CD4-positive, alpha-beta T cell (primary cell): ENCODE measurements at regions not wholly inside any gene's neighbourhood (a gene's known extent, or its start where the extent isn't known, plus 50 kb on each side); places are given as distances from the start of the nearest gene placed in this dataset.

Experiments used
- ATAC-seq: fragments of 200-7000 bp; cut with Tn5 transposase; one replicate; pipeline ENCODE4 v1.10.0; 2022; ENCODE audit warnings: mild to moderate bottlenecking; ENCODE audit not compliant: poor library complexity
- CTCF ChIA-PET: fragments of 350-600 bp; sonication (Branson Sonifier 250); formaldehyde crosslinking; loops from one replicate; lab custom pipeline; 2021; ENCODE audit warnings: antibody characterized with exemption, inconsistent platforms; lab: Charles Lee
- POLR2A ChIA-PET: fragments of 350-600 bp; sonication (Branson Sonifier 250); formaldehyde crosslinking; loops from one replicate; lab custom pipeline; 2021; ENCODE audit warnings: antibody characterized with exemption, inconsistent platforms; lab: Charles Lee
- DNase-seq, 14 experiments: peaks; one replicate each; pipeline ENCODE4 v3.0.0-alpha.2; 2013 to 2020; ENCODE audit warnings: mixed read lengths in 2 of 14
- H3K27ac ChIP-seq, 2 donors: one replicate each; pipeline versions ENCODE4 v1.5.1 to v1.7.0; 2013; ENCODE audit warnings: low read length in 2 of 2, low read depth in 1 of 2, mild to moderate bottlenecking in 1 of 2
- H3K27me3 ChIP-seq, 2 experiments: 1 replicate in 1 of 2; 2 replicates in 1 of 2; pipeline versions ENCODE4 v1.6.1 to v1.7.0; 2013; ENCODE audit warnings: low read length in 2 of 2, control low read depth in 1 of 2, mild to moderate bottlenecking in 1 of 2, moderate library complexity in 1 of 2; ENCODE audit not compliant: insufficient read depth in 2 of 2, control insufficient read depth in 1 of 2
- H3K36me3 ChIP-seq: one replicate; pipeline ENCODE4 v1.6.1; 2013; ENCODE audit warnings: low read length, control low read depth; ENCODE audit not compliant: insufficient read depth
- H3K4me1 ChIP-seq: one replicate; pipeline ENCODE4 v1.6.1; 2013; ENCODE audit warnings: low read length, control low read depth; ENCODE audit not compliant: insufficient read depth
- H3K4me3 ChIP-seq: one replicate; pipeline ENCODE4 v1.5.1; 2013; ENCODE audit warnings: mild to moderate bottlenecking, low read length, moderate library complexity
- H3K9me3 ChIP-seq, 2 experiments: 1 replicate in 1 of 2; 2 replicates in 1 of 2; pipeline versions ENCODE4 v1.6.1 to v1.7.0; 2013; ENCODE audit warnings: low read length in 2 of 2, mild to moderate bottlenecking in 2 of 2, control low read depth in 1 of 2, moderate library complexity in 1 of 2; ENCODE audit not compliant: control insufficient read depth in 1 of 2, insufficient read depth in 1 of 2
- H3K27ac Mint-ChIP-seq: one replicate; pipeline ENCODE4 v1.8.0; 2020; ENCODE audit warnings: mixed read lengths
- H3K27me3 Mint-ChIP-seq: one replicate; pipeline ENCODE4 v1.8.0; 2021; ENCODE audit warnings: mixed read lengths
- H3K36me3 Mint-ChIP-seq: one replicate; pipeline ENCODE4 v1.8.0; 2021; ENCODE audit warnings: low read depth, mixed read lengths
- H3K4me1 Mint-ChIP-seq: one replicate; pipeline ENCODE4 v1.8.0; 2021; ENCODE audit warnings: low read depth, mixed read lengths
- H3K4me3 Mint-ChIP-seq: one replicate; pipeline ENCODE4 v1.8.0; 2020; ENCODE audit warnings: mild to moderate bottlenecking, mixed read lengths
- H3K9me3 Mint-ChIP-seq: one replicate; pipeline ENCODE4 v1.8.0; 2020; ENCODE audit warnings: mixed read lengths
- CTCF ChIP-seq: fragments of 200-600 bp; IDR thresholded peaks from one replicate; pipeline ENCODE4 v1.8.0; 2022; ENCODE audit warnings: antibody characterized with exemption, mild to moderate bottlenecking
- intact Hi-C, 2 experiments: fragments of 100-400 bp; cut with DNase I in 1 of 2; cut with micrococcal nuclease in 1 of 2; formaldehyde crosslinking; loops; one replicate each; pipeline versions ENCODE4 v1.15.1 to v1.9.0; 2023 to 2025; cut with DNase I, micrococcal nuclease

- Mint-ChIP-seq H3K36me3 (no peaks in the 10 kb centered on the region), H3K4me1 (no peaks in the 10 kb centered on the region), H3K27ac (no peak overlapping the region), H3K27me3 (peaks cover 52% of the 10 kb centered on the region), H3K4me3 (no peak overlapping the region), H3K9me3 (no peaks in the 10 kb centered on the region)
- no peaks in the 10 kb centered on the region for H3K9me3 ChIP-seq
- ChIA-PET POLR2A (no interaction called here), CTCF (no interaction called here)
- no peak for TF ChIP-seq CTCF
- DNase-seq (no peak), ATAC-seq (no peak)
- H3K36me3 ChIP-seq: no peaks in the 10 kb centered on the region
- no peaks in the 10 kb centered on the region for H3K4me1 ChIP-seq
- no peak overlapping the region for H3K4me3 ChIP-seq
- H3K27ac ChIP-seq: no peak overlapping the region
- H3K27me3 ChIP-seq: peaks cover 0 to 20% of the 10 kb centered on the region in 2 experiments
- intact Hi-C loops: no loop called here
Measured at GRCh38 chr11:127993281-127993680, 594.1 kb downstream of the ETS1 start.

GRCh38 chr11:127986073-127986472 lies 601.3 kb downstream of the ETS1 start:
- H3K4me1 ChIP-seq: no peaks in the 10 kb centered on the region
- intact Hi-C loops: no loop called here
- Mint-ChIP-seq H3K4me3 (no peak overlapping the region), H3K27me3 (peaks cover 28% of the 10 kb centered on the region), H3K9me3 (peaks cover 7% of the 10 kb centered on the region), H3K4me1 (no peaks in the 10 kb centered on the region), H3K36me3 (no peaks in the 10 kb centered on the region), H3K27ac (no peak overlapping the region)
- DNase-seq (no peak), ATAC-seq (no peak)
- no peak overlapping the region for H3K27ac ChIP-seq
- H3K27me3 ChIP-seq: peaks cover 6 to 22% of the 10 kb centered on the region in 2 experiments
- ChIA-PET POLR2A (no interaction called here), CTCF (no interaction called here)
- peaks cover 0 to 12% of the 10 kb centered on the region in 2 experiments for H3K9me3 ChIP-seq
- no peak overlapping the region for H3K4me3 ChIP-seq
- no peak for TF ChIP-seq CTCF
- H3K36me3 ChIP-seq: no peaks in the 10 kb centered on the region

GRCh38 chr11:127972816-127973215 lies 614.5 kb downstream of the ETS1 start:
- peaks cover 7% of the 10 kb centered on the region for H3K9me3 Mint-ChIP-seq
- no peak for DNase-seq
- no peaks in the 10 kb centered on the region for H3K4me1 ChIP-seq
- H3K27me3 ChIP-seq: peaks cover 0 to 6% of the 10 kb centered on the region in 2 experiments
- H3K36me3 ChIP-seq: no peaks in the 10 kb centered on the region
- H3K4me3 Mint-ChIP-seq: no peak overlapping the region
- POLR2A ChIA-PET: no interaction called here
- TF ChIP-seq CTCF: no peak
- H3K36me3 Mint-ChIP-seq: no peaks in the 10 kb centered on the region
- H3K4me1 Mint-ChIP-seq: no peaks in the 10 kb centered on the region
- no peak overlapping the region for H3K27ac Mint-ChIP-seq
- no peak overlapping the region for H3K27ac ChIP-seq
- no peak overlapping the region for H3K4me3 ChIP-seq
- peaks cover 32% of the 10 kb centered on the region for H3K27me3 Mint-ChIP-seq
- CTCF ChIA-PET: no interaction called here
- ATAC-seq: no peak
- H3K9me3 ChIP-seq: peaks cover 0 to 8% of the 10 kb centered on the region in 2 experiments
- intact Hi-C loops: no loop called here
